ENCODE measurements at regions not wholly inside any gene's neighbourhood (a gene's known extent, or its start where the extent isn't known, plus 50 kb on each side); places are given as distances from the start of the nearest gene placed in this dataset.
"Not testable (repeated sequence)": the region's sequence is repeated elsewhere in the genome, so short reads cannot be mapped to it uniquely, and the experiment has no call there.

DNA sequence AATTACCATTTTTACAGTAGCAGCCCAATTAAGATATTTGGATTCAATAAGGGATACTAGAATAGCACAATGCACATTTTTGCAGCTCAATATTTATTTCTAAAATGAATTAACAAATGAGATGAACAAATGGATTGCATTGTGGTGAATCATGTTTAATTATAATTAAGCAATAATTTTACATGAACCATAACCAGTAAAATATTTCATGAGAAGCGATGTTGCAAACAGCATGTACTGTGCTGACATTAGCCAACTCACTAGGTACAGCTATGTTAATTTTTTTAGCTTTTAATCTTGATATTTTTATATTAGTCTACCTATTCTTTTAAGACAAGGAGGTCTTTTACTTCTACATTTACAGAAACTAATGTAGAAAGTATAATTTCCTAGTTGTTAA lies 399.1 kb upstream of the AKR1E2 start:
- H3K27me3 Mint-ChIP-seq (ENCODE audit: low read depth) = no peaks in the 10 kb centered on the region
- H3K4me1 Mint-ChIP-seq (ENCODE audit: low read depth) = no peaks in the 10 kb centered on the region
- no peaks in the 10 kb centered on the region for H3K9me3 Mint-ChIP-seq
- H3K36me3 Mint-ChIP-seq (ENCODE audit: low read depth) = no peaks in the 10 kb centered on the region
- DNase-seq (ENCODE audit: low spot score) = no peak
- no peak overlapping the region for H3K27ac Mint-ChIP-seq
- H3K4me3 Mint-ChIP-seq = no peak overlapping the region

DNA sequence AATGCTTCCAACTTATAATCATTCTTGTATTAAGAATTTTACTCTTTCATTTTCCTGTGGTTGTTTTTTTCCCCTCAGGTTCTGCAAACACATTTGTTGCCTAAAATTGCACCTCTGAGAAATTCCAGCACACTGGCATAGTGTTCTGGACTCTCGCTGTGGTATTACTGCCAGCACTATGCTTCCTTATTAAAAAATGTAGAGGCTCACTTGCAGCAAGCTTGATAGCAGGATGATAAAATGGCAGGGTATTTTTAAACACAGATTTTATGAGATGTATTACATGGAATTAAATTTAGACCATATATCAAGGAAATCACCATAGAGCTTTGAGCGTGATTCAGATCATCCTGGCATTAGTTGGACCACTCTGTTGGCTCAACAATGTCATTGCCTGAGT lies 416.7 kb upstream of the AKR1E2 start:
- Mint-ChIP-seq H3K36me3 (ENCODE audit: low read depth) (no peaks in the 10 kb centered on the region), H3K4me3 (no peak overlapping the region), H3K27me3 (ENCODE audit: low read depth) (peaks cover 12% of the 10 kb centered on the region), H3K4me1 (ENCODE audit: low read depth) (peaks cover 1% of the 10 kb centered on the region), H3K27ac (no peak overlapping the region), H3K9me3 (no peaks in the 10 kb centered on the region)
- DNase-seq (ENCODE audit: low spot score) = no peak

DNA sequence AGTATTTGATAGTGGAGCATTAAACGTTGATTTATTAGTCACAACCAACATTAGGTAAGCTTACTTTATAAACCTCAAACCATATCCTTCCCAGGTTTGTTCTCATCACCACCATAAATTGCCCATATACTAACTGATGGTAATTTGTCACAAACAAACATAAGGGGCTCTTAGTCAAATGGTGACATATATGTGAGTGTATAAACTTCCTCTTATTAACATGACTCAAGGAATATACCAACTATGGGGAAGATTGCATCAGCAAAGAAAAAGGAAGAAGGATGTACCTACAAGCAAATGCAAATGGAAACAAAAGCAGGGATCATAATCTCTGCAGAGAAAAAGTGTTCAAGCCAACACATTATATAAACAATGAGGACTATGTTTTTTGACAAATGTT lies 418.2 kb upstream of the AKR1E2 start:
- no peak overlapping the region for H3K27ac Mint-ChIP-seq
- no peaks in the 10 kb centered on the region for H3K9me3 Mint-ChIP-seq
- H3K36me3 Mint-ChIP-seq (ENCODE audit: low read depth) = no peaks in the 10 kb centered on the region
- H3K4me3 Mint-ChIP-seq = no peak overlapping the region
- peaks cover 1% of the 10 kb centered on the region for H3K4me1 Mint-ChIP-seq (ENCODE audit: low read depth)
- H3K27me3 Mint-ChIP-seq (ENCODE audit: low read depth) = peaks cover 12% of the 10 kb centered on the region
- DNase-seq (ENCODE audit: low spot score) = no peak

DNA sequence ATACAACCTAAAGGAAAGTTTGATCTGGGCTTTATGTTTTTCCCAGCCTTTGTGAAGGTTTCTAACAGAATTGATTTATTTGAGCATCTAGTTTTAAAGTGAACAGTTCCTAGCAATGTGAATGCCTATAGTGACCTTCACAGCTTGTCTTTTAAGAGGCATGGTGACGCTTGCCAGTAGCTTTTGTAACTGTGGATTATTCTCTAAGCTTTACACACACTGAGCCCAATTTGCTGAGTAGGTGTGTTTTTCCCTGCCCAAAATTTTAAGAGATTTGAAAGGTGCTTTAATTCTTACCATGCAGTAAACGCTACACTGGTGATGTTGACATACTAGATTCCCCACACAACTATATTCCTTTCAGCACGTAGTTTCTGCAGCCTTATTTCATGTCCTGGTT lies 420.2 kb upstream of the AKR1E2 start:
- Mint-ChIP-seq H3K27ac (no peak overlapping the region), H3K4me3 (no peak overlapping the region), H3K9me3 (no peaks in the 10 kb centered on the region), H3K4me1 (ENCODE audit: low read depth) (peaks cover 1% of the 10 kb centered on the region), H3K27me3 (ENCODE audit: low read depth) (peaks cover 12% of the 10 kb centered on the region), H3K36me3 (ENCODE audit: low read depth) (no peaks in the 10 kb centered on the region)
- DNase-seq (ENCODE audit: low spot score) = no peak

DNA sequence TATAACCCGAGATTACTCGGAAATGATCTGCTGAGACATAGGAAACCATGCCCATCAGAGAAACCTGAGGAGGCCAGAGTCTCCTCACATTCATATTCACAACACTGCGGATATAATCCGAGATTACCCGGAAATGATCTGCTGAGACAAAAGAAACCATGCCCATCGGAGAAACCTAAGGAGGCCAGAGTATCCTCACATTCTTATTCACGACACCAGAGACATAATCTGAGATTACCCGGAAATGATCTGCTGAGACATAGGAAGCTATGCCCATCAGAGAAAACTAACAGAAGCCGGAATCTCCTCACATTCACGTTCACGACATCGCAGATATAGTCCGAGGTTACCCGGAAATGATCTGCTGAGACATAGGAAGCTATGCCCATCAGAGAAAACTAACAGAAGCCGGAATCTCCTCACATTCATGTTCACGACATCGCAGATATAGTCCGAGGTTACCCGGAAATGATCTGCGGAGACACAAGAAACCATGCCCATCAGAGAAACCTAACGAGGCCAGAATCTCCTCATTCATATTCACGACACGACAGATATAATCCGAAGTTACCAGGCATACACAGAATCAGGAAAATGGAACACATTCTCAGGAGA lies 422.3 kb upstream of the AKR1E2 start:
- no peak overlapping the region for H3K4me3 Mint-ChIP-seq
- no peaks in the 10 kb centered on the region for H3K9me3 Mint-ChIP-seq
- no peak overlapping the region for H3K27ac Mint-ChIP-seq
- H3K36me3 Mint-ChIP-seq (ENCODE audit: low read depth) = no peaks in the 10 kb centered on the region
- H3K4me1 Mint-ChIP-seq (ENCODE audit: low read depth) = peaks cover 1% of the 10 kb centered on the region
- DNase-seq (ENCODE audit: low spot score) = no peak
- H3K27me3 Mint-ChIP-seq (ENCODE audit: low read depth) = peaks cover 11% of the 10 kb centered on the region

DNA sequence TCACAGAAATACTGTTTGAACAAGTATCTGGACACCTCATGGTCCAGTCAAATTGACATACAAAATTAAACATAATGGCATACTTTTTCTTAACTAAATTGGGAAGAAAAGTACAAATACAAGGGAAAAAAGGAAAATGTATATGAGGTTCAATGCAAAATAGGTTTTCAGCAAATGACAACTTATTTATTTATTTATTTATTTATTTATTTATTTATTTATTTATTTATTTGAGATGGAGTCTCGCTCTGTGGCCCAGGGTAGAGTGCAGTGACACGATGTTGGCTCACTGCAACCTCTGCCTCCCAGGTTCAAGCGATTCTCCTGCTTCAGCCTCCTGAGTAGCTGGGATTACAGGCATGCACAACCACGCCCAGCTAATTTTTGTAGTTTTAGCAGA lies 424.9 kb upstream of the AKR1E2 start:
- H3K27me3 Mint-ChIP-seq (ENCODE audit: low read depth); H3K27ac Mint-ChIP-seq; DNase-seq (ENCODE audit: low spot score); H3K4me1 Mint-ChIP-seq (ENCODE audit: low read depth); H3K36me3 Mint-ChIP-seq (ENCODE audit: low read depth); H3K9me3 Mint-ChIP-seq; H3K4me3 Mint-ChIP-seq: not testable (repeated sequence)

DNA sequence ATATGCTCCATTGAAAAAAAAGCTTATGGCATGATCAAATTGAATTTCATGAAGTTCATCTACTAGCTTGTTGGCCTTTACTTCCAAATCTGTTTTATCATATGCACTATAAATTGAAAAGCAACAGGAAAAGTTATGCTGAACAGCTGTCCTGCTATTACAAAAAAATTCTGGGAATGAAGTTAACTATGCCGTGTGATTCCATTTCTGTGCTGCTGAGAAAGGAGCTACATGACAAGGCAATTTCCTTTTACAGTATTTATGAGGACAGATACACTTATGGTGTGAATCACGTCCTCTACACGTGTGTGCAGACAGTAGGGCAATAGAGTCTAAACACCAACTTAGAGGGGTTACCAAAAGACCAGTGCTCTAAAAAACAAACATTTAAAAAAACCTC lies 426.5 kb upstream of the AKR1E2 start:
- H3K36me3 Mint-ChIP-seq (ENCODE audit: low read depth) = no peaks in the 10 kb centered on the region
- H3K4me1 Mint-ChIP-seq (ENCODE audit: low read depth) = no peaks in the 10 kb centered on the region
- H3K4me3 Mint-ChIP-seq = no peak overlapping the region
- no peaks in the 10 kb centered on the region for H3K9me3 Mint-ChIP-seq
- peaks cover 4% of the 10 kb centered on the region for H3K27me3 Mint-ChIP-seq (ENCODE audit: low read depth)
- no peak for DNase-seq (ENCODE audit: low spot score)
- no peak overlapping the region for H3K27ac Mint-ChIP-seq

DNA sequence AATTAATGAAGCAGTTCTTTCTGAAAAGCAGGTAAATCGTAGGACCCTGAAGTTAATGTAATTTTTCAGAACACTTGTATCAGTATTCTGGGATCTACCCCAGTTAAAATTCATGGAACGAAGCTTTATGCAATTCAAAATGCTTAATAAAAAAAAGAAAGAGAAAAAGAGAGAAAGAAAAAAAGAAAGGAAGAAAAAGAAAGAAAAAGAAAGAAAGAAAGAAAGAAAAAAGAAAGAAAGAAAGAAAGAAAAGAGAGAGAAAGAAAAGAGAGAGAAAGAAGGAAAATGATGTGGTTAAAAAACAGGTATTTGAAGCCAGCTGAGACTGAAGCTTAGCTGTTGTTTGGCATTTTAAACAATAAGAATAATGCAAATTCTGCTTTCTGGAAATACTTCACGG lies 427.4 kb upstream of the AKR1E2 start:
- Mint-ChIP-seq H3K27me3 (ENCODE audit: low read depth) (peaks cover 4% of the 10 kb centered on the region), H3K4me3 (no peak overlapping the region), H3K4me1 (ENCODE audit: low read depth) (no peaks in the 10 kb centered on the region), H3K9me3 (no peaks in the 10 kb centered on the region), H3K27ac (no peak overlapping the region), H3K36me3 (ENCODE audit: low read depth) (no peaks in the 10 kb centered on the region)
- no peak for DNase-seq (ENCODE audit: low spot score)

DNA sequence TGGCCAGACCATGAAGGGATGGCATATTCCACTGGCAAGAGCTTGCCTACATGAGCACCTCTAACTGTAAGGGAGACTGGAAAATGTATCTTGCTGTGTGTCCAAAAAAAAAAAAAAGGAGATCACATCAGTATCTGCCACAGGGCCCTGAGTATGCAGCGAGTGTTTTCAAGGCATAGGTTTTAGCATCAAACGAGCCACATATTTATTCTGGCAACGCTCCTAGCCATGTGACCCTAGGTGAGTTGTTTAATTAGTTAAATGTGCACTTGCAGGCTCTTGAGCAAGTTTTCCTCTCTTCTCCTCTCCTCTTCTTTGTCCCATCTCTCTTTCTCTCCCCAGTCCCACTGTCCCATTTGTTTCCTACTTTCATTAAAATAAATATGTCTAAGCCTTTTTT lies 428.7 kb upstream of the AKR1E2 start:
- Mint-ChIP-seq H3K4me3 (no peak overlapping the region), H3K36me3 (ENCODE audit: low read depth) (no peaks in the 10 kb centered on the region), H3K9me3 (no peaks in the 10 kb centered on the region), H3K27ac (no peak overlapping the region), H3K4me1 (ENCODE audit: low read depth) (no peaks in the 10 kb centered on the region), H3K27me3 (ENCODE audit: low read depth) (peaks cover 4% of the 10 kb centered on the region)
- no peak for DNase-seq (ENCODE audit: low spot score)

DNA sequence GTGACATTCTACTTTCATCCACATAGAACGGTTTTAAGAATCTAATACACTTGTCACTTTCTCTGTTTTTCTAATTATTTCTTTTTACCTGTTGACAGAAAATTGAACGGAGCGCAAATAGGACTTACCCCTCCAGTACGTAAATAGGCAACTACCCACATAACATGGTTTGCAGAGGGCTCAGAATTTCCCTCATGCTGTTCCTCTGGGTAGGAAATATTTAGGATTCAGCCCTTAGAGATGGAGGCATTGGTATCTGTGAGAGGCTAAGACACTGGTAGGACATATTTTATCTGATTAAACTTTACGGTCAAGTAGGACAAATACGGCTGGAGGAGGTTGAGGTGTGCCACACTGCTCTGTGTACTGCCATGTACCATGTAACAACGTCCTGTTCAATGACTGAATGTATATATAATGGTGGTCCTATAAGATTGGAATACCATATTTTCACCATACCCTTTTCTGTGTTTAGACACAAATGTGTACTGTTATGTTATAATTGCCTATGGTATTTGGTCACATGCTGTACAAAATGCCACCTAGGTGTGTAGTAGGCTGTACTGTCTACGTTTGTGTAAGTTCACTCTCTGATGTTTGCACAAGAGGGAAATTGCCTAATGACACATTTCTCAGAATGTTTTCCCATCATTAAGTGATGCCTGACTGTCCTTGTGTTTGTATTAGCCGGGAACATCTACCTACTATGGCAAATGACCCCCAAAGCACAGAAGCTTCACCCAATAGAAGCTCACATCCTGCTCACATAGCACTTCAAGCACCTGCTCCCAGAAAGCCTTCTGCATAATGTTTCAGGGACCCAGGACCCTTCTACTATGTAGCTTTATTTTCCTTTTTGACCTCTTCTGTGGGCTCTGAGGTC lies 429.4 kb upstream of the AKR1E2 start:
- no peak overlapping the region for H3K4me3 Mint-ChIP-seq
- no peak for DNase-seq (ENCODE audit: low spot score)
- no peaks in the 10 kb centered on the region for H3K4me1 Mint-ChIP-seq (ENCODE audit: low read depth)
- H3K36me3 Mint-ChIP-seq (ENCODE audit: low read depth) = no peaks in the 10 kb centered on the region
- H3K9me3 Mint-ChIP-seq = no peaks in the 10 kb centered on the region
- peaks cover 6% of the 10 kb centered on the region for H3K27me3 Mint-ChIP-seq (ENCODE audit: low read depth)
- H3K27ac Mint-ChIP-seq = no peak overlapping the region

DNA sequence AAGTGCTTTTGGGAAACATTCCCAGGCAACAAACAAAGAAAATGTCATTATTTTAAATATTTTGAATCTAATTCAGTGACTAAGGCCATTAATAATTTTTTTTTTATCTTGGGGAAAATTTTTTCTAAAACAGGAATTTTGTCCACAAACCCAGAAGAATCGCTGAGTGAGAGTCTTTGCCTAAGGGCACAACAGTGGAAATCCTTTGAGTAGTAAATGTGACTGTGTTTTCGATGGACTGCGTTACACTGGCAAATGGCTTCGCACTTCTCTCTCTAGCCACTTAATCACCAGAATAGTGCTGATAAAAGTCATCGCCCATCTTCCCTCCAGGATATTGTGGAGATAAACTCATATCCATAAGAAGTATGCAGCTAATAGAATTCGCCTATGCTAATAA lies 430.3 kb upstream of the AKR1E2 start:
- H3K27me3 Mint-ChIP-seq (ENCODE audit: low read depth) = peaks cover 7% of the 10 kb centered on the region

DNA sequence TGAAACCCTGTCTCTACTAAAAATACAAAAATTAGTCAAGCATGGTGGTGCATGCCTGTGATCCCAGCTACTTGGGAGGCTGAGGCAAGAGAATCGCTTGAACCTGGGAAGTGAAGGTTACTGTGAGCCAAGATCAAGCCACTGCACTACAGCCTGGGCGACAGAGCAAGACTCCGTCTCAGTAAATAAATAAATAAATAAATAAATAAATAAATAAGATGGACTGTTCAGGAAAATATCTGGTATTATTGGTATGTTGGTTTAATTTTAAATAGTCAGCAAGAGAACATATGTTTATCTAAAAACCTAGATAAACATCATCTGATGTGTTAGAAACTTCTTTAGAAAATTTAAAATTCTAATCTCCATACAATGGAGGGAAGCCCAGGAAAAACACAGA lies 431.6 kb upstream of the AKR1E2 start:
- H3K27me3 Mint-ChIP-seq (ENCODE audit: low read depth) = not testable (repeated sequence)

More for the DNA sequence above, 430.3 kb upstream of the AKR1E2 start:
- DNase-seq (ENCODE audit: low spot score) = no peak
- H3K36me3 Mint-ChIP-seq (ENCODE audit: low read depth) = no peaks in the 10 kb centered on the region
- H3K4me3 Mint-ChIP-seq = no peak overlapping the region
- no peaks in the 10 kb centered on the region for H3K9me3 Mint-ChIP-seq
- H3K4me1 Mint-ChIP-seq (ENCODE audit: low read depth) = no peaks in the 10 kb centered on the region
- no peak overlapping the region for H3K27ac Mint-ChIP-seq

DNA sequence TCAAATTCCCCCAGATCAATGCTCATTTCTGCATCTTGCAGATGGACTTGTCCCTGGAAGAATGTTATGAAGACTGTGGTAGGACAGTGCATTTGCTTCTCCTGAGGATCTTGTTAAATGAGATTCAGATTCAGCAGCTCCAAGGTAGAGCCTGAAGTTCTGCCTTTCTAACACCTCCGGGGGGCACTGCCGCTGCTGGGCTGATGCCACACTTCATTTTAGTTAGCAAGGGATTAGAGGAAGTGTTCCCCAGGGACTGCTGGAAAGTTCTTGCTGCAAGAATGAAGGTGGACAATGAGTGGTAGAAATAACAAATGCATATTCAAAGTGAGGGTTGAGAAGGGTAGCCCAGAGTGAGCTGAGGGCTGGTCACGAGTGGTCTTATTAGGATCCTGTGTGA lies 434.3 kb upstream of the AKR1E2 start:
- no peaks in the 10 kb centered on the region for H3K4me1 Mint-ChIP-seq (ENCODE audit: low read depth)
- H3K9me3 Mint-ChIP-seq = no peaks in the 10 kb centered on the region
- DNase-seq (ENCODE audit: low spot score) = no peak
- H3K36me3 Mint-ChIP-seq (ENCODE audit: low read depth) = no peaks in the 10 kb centered on the region
- H3K27ac Mint-ChIP-seq = no peak overlapping the region
- no peak overlapping the region for H3K4me3 Mint-ChIP-seq
- H3K27me3 Mint-ChIP-seq (ENCODE audit: low read depth) = peaks cover 17% of the 10 kb centered on the region

More for the DNA sequence above, 431.6 kb upstream of the AKR1E2 start:
- H3K9me3 Mint-ChIP-seq; H3K36me3 Mint-ChIP-seq (ENCODE audit: low read depth); H3K4me3 Mint-ChIP-seq; DNase-seq (ENCODE audit: low spot score); H3K27ac Mint-ChIP-seq; H3K4me1 Mint-ChIP-seq (ENCODE audit: low read depth): not testable (repeated sequence)

DNA sequence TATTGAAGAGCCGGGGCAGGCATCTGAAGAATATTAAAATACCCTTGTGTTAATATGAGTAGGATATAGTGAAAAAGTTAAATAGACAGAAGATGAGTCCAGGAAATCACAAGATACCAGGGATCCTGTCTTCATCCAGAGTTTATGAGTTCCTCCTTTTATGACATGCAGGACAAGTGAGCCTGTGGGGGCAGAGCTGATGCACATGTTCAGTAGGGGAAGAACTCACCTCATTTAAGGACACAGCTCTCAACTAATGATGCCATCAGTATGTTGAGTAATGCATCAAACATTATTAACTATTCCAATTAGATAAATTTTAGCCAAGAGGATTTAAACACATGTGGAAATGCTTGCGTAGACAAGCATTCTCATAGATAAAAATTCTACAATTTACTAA lies 435.8 kb upstream of the AKR1E2 start:
- H3K9me3 Mint-ChIP-seq = no peaks in the 10 kb centered on the region
- no peak overlapping the region for H3K27ac Mint-ChIP-seq
- H3K4me3 Mint-ChIP-seq = no peak overlapping the region
- H3K27me3 Mint-ChIP-seq (ENCODE audit: low read depth) = peaks cover 17% of the 10 kb centered on the region
- H3K4me1 Mint-ChIP-seq (ENCODE audit: low read depth) = no peaks in the 10 kb centered on the region
- H3K36me3 Mint-ChIP-seq (ENCODE audit: low read depth) = no peaks in the 10 kb centered on the region
- DNase-seq (ENCODE audit: low spot score) = no peak
